WI38 (cell line): ENCODE measurements at regions not wholly inside any gene's neighbourhood (a gene's known extent, or its start where the extent isn't known, plus 50 kb on each side); places are given as distances from the start of the nearest gene placed in this dataset.
"Not testable (repeated sequence)": the region's sequence is repeated elsewhere in the genome, so short reads cannot be mapped to it uniquely, and the experiment has no call there.

ENCODE experiments used
- H3K4me3 ChIP-seq: 2 replicates; pipeline ENCODE4 v1.5.1; 2011; ENCODE audit warnings: low read depth, mild to moderate bottlenecking, control low read depth, low read length
- CTCF ChIP-seq: IDR thresholded peaks from 2 replicates; pipeline ENCODE4 v1.5.1; 2012; ENCODE audit warnings: low read depth, mild to moderate bottlenecking, control low read depth, low read length

DNA sequence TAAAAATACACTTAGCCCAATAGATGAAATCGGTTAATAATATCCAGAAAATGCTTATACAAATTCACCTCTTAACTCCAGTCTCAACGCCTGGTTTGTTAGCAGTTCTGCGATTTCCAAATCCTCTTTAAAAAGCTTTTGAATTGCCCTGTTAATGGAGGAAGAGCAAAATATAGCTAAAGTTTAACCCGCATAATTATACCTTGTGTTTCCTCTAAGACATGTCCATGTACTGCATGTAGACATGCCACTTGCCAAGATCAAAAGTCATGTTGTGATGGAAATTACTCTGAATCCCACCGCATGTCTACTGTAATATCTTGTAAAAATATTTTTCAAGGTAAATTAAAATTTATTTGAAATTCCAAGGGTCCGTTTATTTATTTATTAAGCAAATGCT, 291.2 kb upstream of the LRP1B start:
- no peak overlapping the region for H3K4me3 ChIP-seq
- TF ChIP-seq CTCF, result no peak

GRCh38 chr2:142418699-142419098, 287.9 kb upstream of the LRP1B start:
- H3K4me3 ChIP-seq, result not testable (repeated sequence)

DNA sequence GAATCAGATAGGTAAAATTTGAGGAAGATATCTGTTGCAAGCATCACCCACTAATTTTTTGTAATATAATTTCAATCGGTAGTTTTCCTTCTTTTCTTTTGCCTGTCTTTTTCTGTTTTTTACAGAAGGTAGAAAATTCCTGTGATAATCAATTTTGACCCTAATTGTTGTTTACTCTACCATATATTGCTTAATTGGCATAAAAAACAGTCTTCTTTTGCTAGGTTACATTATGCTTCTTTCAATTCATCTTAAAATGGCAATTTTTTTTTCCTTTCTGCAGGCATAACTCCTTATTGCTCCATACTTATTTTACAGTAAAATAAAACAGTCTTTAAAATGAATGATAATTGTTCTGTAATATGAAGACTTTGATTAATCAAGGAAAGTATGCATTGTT, 286.2 kb upstream of the LRP1B start:
- TF ChIP-seq CTCF, result no peak
- H3K4me3 ChIP-seq, result no peak overlapping the region

DNA sequence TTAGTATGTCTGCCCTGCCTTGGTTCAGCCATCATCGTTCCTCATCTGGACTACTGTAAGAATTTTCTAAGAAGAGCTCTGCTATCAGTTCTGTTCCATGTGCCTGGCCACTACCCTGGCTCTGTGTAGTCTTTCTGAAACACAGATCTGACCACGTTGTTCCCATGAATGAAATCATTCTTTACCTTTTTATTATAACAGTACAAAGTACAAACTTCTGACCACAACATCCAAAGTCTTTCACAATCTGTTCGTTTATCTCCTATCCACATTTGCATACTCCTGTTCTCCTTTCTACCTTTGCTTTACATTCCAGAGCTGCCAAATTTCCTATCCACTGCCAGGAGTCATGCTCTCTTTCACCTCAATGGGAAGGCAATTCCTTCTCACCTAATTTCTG, 284.6 kb upstream of the LRP1B start:
- no peak for TF ChIP-seq CTCF
- no peak overlapping the region for H3K4me3 ChIP-seq

- TF ChIP-seq CTCF, result no peak
- no peak overlapping the region for H3K4me3 ChIP-seq
Observed at GRCh38 chr2:142398212-142398611, 267.4 kb upstream of the LRP1B start.

DNA sequence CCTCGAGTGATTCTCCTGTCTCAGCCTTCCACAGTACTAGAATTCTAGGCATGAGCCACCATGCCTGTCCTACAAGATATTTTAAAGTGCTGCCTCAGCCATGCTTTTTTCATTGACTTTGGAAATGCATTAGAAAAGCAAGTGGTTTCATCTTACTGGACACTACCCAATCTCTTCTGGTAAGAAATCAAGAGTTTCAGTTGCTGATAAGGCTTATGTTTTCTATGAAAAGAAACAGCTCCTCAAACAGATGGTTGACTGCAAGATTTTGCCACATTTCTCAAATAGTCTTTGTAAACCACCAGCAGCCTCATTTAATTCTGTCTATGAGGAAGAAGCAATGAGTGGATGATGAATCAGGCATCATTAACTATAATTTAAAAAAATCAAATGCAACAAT, 264.5 kb upstream of the LRP1B start:
- no peak for TF ChIP-seq CTCF
- H3K4me3 ChIP-seq, result no peak overlapping the region

DNA sequence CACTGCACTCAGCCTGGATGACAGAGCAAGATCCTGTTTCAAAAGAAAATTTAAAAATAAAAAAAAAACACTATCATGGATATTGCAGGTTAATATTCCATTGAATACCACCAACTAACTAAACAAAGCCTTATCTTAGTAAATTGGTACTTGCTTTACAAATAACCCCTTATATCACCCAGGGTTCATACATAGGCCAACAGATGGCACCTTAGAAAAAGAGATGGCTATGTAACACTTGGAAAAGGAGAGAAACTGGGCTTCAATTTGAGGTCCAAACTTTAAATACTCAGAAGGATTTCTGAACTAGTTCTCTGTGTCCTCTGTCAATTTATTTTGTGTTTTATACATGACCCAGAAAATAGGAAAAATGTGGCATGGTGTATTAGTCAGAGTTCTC, 249.6 kb upstream of the LRP1B start:
- TF ChIP-seq CTCF, result no peak
- H3K4me3 ChIP-seq, result no peak overlapping the region

- H3K4me3 ChIP-seq, result not testable (repeated sequence)
Observed at GRCh38 chr2:142362069-142362468, 231.3 kb upstream of the LRP1B start.

DNA sequence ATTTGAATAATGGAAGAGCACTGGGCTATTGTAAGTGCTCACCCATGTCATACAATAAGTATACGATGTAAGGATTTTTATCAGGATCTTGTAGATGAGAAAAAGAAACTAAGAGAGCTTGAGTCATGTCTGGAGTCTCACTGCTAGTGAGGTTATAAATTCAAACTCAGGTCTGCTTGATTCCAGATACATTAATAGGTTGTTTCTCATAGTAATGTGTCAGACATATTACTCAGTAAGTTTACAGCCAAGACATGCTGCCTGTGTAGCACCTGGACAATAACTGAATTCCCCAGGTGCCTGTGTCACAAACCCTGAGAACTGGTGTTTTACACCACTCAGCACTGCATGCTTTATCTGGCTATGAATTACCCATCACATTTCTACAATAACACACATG, 216.9 kb upstream of the LRP1B start:
- no peak for TF ChIP-seq CTCF
- H3K4me3 ChIP-seq, result no peak overlapping the region
